PC-9 (cell line): ENCODE measurements at regions not wholly inside any gene's neighbourhood (a gene's known extent, or its start where the extent isn't known, plus 50 kb on each side); places are given as distances from the start of the nearest gene placed in this dataset.
"Not testable (repeated sequence)": the region's sequence is repeated elsewhere in the genome, so short reads cannot be mapped to it uniquely, and the experiment has no call there.

Source experiments
- BruUV-seq: library from RNA; stranded (reverse); fragments of 400-500 nt; replicated peaks from 2 replicates; lab custom pipeline; 2021; lab: Mats Ljungman, UMichigan
- CTCF ChIA-PET: fragments of 300-600 bp; sonication (Branson Sonifier 250); formaldehyde crosslinking; loops from one replicate; lab custom pipeline; 2022; ENCODE audit warnings: antibody characterized with exemption; lab: Charles Lee
- POLR2A ChIA-PET: fragments of 300-600 bp; sonication (Branson Sonifier 250); formaldehyde crosslinking; loops from one replicate; lab custom pipeline; 2022; ENCODE audit warnings: antibody characterized with exemption; ENCODE audit not compliant: unreplicated experiment; lab: Charles Lee
- DNase-seq, 2 experiments: peaks; one replicate each; pipeline versions ENCODE4 v3.0.0 to v3.0.0-alpha.2; 2015 to 2022; ENCODE audit warnings: mixed read lengths in 1 of 2
- H2AFZ ChIP-seq: fragments of 200-600 bp; sonication (generic); 2 replicates; pipeline ENCODE4 v1.8.1; 2017; ENCODE audit warnings: antibody characterized with exemption
- H3F3A ChIP-seq: fragments of 200-600 bp; sonication (generic); 2 replicates; pipeline ENCODE4 v1.8.1; 2017; ENCODE audit warnings: antibody characterized with exemption, mild to moderate bottlenecking, low read depth; ENCODE audit not compliant: insufficient read depth
- H3K27ac ChIP-seq: fragments of 200-600 bp; sonication (generic); 2 replicates; pipeline ENCODE4 v1.6.1; 2016; ENCODE audit warnings: mixed run types
- H3K27me3 ChIP-seq: fragments of 200-600 bp; sonication (generic); 2 replicates; pipeline ENCODE4 v1.6.1; 2016; ENCODE audit warnings: low read depth, mixed run types; ENCODE audit not compliant: insufficient read depth
- H3K36me3 ChIP-seq: fragments of 200-600 bp; sonication (generic); 2 replicates; pipeline ENCODE4 v1.6.1; 2016; ENCODE audit warnings: low read depth, mixed run types
- H3K4me1 ChIP-seq: fragments of 200-600 bp; sonication (generic); replicated peaks from 2 replicates; pipeline ENCODE4 v1.6.1; 2016; ENCODE audit warnings: mixed run types; ENCODE audit not compliant: insufficient read depth
- H3K4me2 ChIP-seq: fragments of 200-600 bp; sonication (generic); 2 replicates; pipeline ENCODE4 v1.6.1; 2017; ENCODE audit warnings: mixed run types
- H3K4me3 ChIP-seq: fragments of 200-600 bp; sonication (generic); 2 replicates; pipeline ENCODE4 v1.6.1; 2016; ENCODE audit warnings: mixed run types
- H3K79me2 ChIP-seq: fragments of 200-600 bp; sonication (generic); 2 replicates; pipeline ENCODE4 v1.6.1; 2017; ENCODE audit warnings: low read depth, mixed run types
- H3K9me2 ChIP-seq: fragments of 200-600 bp; sonication (generic); 2 replicates; pipeline ENCODE4 v1.8.1; 2017; ENCODE audit warnings: mild to moderate bottlenecking; ENCODE audit not compliant: insufficient read depth
- H3K9me3 ChIP-seq: fragments of 200-600 bp; sonication (generic); 2 replicates; pipeline ENCODE4 v1.8.1; 2016; ENCODE audit warnings: low read depth; ENCODE audit not compliant: insufficient read depth
- H4K20me1 ChIP-seq: fragments of 200-600 bp; sonication (generic); 2 replicates; pipeline ENCODE4 v1.8.1; 2017; ENCODE audit not compliant: insufficient read depth
- EZH2 ChIP-seq: fragments of 200-600 bp; sonication (generic); IDR thresholded peaks from 2 replicates; pipeline ENCODE4 v1.8.0; 2017; ENCODE audit warnings: antibody characterized with exemption, low read depth
- intact Hi-C: fragments of 100-400 bp; cut with micrococcal nuclease; formaldehyde crosslinking; loops from one replicate; pipeline ENCODE4 v1.10.0; 2022; ENCODE audit not compliant: unreplicated experiment
- TF ChIP-seq, protein P1 (sequence below): fragments of 200-600 bp; sonication (generic); conservative IDR thresholded peaks from 2 replicates; pipeline ENCODE4 v1.6.1; 2017; ENCODE audit warnings: mixed run types, antibody characterized with exemption, mild to moderate bottlenecking, moderate library complexity

DNA sequence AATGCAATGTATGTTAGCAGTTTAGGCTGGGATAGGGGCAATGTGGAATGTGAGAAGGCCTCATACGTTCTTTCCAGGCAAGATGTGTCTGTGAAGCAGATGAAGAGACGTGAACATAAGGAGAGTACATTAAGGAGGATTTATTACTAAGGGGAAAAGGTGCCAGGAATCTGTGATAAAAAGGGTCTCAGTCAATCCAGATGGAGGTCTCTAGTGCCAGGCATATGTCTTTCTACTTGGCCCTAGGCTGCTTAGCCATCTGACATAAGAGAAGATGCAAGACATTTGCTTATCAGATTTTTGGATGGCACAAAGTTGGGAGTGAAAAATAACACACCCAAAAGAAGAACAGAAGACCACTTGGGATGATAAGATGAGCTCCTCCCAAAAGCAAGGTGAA is 93.0 kb upstream of the PRKG2 start:
- H3K4me1 ChIP-seq, result no peaks in the 10 kb centered on the region
- no peak overlapping the region for H3K27ac ChIP-seq
- H3K4me2 ChIP-seq, result no peak overlapping the region
- no peaks in the 10 kb centered on the region for H3K27me3 ChIP-seq
- H3K9me3 ChIP-seq, result no peaks in the 10 kb centered on the region
- intact Hi-C loops, result no loop called here
- POLR2A ChIA-PET, result no interaction called here
- H3K9me2 ChIP-seq, result no peaks in the 10 kb centered on the region
- no peaks in the 10 kb centered on the region for H3K79me2 ChIP-seq
- BruUV-seq, result no TSS peak
- H4K20me1 ChIP-seq, result no peaks in the 10 kb centered on the region
- no peak for DNase-seq
- CTCF ChIA-PET, result no interaction called here
- no peaks in the 10 kb centered on the region for H3F3A ChIP-seq
- no peak overlapping the region for H3K4me3 ChIP-seq
- no peak overlapping the region for H2AFZ ChIP-seq
- TF ChIP-seq, protein P1, sequence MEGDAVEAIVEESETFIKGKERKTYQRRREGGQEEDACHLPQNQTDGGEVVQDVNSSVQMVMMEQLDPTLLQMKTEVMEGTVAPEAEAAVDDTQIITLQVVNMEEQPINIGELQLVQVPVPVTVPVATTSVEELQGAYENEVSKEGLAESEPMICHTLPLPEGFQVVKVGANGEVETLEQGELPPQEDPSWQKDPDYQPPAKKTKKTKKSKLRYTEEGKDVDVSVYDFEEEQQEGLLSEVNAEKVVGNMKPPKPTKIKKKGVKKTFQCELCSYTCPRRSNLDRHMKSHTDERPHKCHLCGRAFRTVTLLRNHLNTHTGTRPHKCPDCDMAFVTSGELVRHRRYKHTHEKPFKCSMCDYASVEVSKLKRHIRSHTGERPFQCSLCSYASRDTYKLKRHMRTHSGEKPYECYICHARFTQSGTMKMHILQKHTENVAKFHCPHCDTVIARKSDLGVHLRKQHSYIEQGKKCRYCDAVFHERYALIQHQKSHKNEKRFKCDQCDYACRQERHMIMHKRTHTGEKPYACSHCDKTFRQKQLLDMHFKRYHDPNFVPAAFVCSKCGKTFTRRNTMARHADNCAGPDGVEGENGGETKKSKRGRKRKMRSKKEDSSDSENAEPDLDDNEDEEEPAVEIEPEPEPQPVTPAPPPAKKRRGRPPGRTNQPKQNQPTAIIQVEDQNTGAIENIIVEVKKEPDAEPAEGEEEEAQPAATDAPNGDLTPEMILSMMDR, result no peak
- no peak for TF ChIP-seq EZH2
- H3K36me3 ChIP-seq, result no peaks in the 10 kb centered on the region

DNA sequence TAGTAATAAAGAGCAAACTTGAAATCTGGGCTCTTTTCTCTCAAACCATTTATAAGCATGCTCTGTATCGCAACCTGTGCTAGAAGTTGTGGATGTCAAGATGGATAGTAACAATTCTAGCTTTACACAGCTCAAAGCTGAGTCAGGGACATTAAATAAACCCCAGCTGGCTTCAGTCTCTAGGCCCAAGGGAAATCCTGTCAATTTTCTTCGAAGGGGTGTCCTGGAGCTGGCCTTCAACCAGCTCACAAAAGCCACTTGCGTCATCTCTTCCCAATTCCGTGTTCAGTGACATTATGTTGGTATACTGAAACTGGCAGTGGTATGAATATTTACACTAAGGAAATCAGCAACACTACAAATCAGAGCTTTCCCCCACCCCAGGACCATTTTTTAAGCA is 89.8 kb upstream of the PRKG2 start:
- H2AFZ ChIP-seq, result no peak overlapping the region
- POLR2A ChIA-PET, result no interaction called here

DNA sequence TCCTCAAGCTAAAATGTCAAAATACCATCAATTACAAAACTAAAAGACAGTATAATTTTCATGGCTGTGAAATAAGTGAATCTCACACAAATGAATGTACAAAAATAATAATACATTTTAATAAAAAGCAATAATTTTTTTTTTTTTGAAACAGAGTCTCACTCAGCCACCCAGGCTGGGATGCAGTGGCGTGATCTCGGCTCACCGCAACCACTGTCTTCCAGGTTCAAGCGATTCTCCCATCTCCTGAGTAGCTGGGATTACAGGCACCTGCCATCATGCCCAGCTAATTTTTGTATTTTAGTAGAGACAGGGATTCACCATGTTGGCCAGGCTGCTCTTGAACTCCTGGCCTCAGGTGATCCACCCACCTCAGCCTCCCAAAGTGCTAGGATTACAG is 85.3 kb upstream of the PRKG2 start:
- BruUV-seq, H3K4me1 ChIP-seq, intact Hi-C loops, H3F3A ChIP-seq, H3K79me2 ChIP-seq, H3K27ac ChIP-seq, H3K4me3 ChIP-seq, H3K36me3 ChIP-seq, DNase-seq, H3K27me3 ChIP-seq, H3K9me2 ChIP-seq, H2AFZ ChIP-seq, H3K4me2 ChIP-seq, POLR2A ChIA-PET, H4K20me1 ChIP-seq, H3K9me3 ChIP-seq: not testable (repeated sequence)
- CTCF ChIA-PET, result interaction anchor here (0.6 kb wide), 1 partner anchor 107 kb away, joined by 4 read pairs; no protein-coding TSS in a partner anchor

More for the DNA sequence above, 89.8 kb upstream of the PRKG2 start:
- Histone ChIP-seq H3K79me2 (no peaks in the 10 kb centered on the region), H3F3A (no peaks in the 10 kb centered on the region), H3K9me3 (no peaks in the 10 kb centered on the region), H3K36me3 (no peaks in the 10 kb centered on the region), H3K9me2 (no peaks in the 10 kb centered on the region), H3K27ac (no peak overlapping the region), H3K4me3 (no peak overlapping the region), H4K20me1 (no peaks in the 10 kb centered on the region), H3K4me2 (no peak overlapping the region), H3K4me1 (no peaks in the 10 kb centered on the region), H3K27me3 (no peaks in the 10 kb centered on the region)
- CTCF ChIA-PET, result no interaction called here
- BruUV-seq, result no TSS peak
- DNase-seq, result no peak
- intact Hi-C loops, result no loop called here
- TF ChIP-seq, protein P1, result no peak
- TF ChIP-seq EZH2, result no peak

DNA sequence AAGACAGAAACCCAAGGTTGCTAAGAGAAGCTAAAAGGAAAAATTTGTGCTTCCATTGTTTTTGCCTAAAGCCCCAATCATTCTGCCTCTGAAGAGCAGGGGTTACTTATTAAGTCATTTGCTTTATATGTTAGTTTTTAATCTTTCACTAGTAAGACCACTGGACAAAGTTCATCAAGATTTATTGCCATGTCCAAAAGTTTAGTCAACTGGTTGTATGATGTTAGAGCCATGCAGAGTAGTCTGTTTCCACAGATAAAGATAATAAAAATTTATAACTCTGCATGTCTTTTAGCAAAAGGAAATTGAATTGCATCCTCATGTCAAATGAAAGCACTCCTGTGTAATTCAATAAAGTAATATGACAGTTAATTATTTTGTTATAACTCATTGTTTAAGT is 75.8 kb upstream of the PRKG2 start:
- Histone ChIP-seq H3K27me3 (no peaks in the 10 kb centered on the region), H3K36me3 (no peaks in the 10 kb centered on the region), H3K4me1 (no peaks in the 10 kb centered on the region), H3K79me2 (no peaks in the 10 kb centered on the region), H4K20me1 (no peaks in the 10 kb centered on the region), H3K9me3 (no peaks in the 10 kb centered on the region), H3K9me2 (no peaks in the 10 kb centered on the region), H3K4me2 (no peak overlapping the region), H3K4me3 (no peak overlapping the region), H3F3A (no peaks in the 10 kb centered on the region), H3K27ac (no peak overlapping the region), H2AFZ (no peak overlapping the region)
- intact Hi-C loops, result no loop called here
- no TSS peak for BruUV-seq
- POLR2A ChIA-PET, result no interaction called here
- TF ChIP-seq EZH2, result no peak
- TF ChIP-seq, protein P1, result no peak
- CTCF ChIA-PET, result no interaction called here
- DNase-seq, result no peak
